Parathyroid adenoma (tissue), 2 donors: ENCODE measurements at regions not wholly inside any gene's neighbourhood (a gene's known extent, or its start where the extent isn't known, plus 50 kb on each side); places are given as distances from the start of the nearest gene placed in this dataset.

Source experiments
- H2AFZ ChIP-seq: fragments of 300-600 bp; sonication (generic); one replicate; pipeline ENCODE4 v1.7.0; 2017; ENCODE audit warnings: antibody characterized with exemption, mild to moderate bottlenecking
- H3K27ac ChIP-seq: fragments of 300-600 bp; sonication (generic); one replicate; pipeline ENCODE4 v1.7.0; 2017
- H3K27me3 ChIP-seq: fragments of 300-600 bp; sonication (generic); one replicate; pipeline ENCODE4 v1.7.0; 2017; ENCODE audit warnings: low read length; ENCODE audit not compliant: control insufficient read depth, insufficient read depth
- H3K36me3 ChIP-seq: fragments of 300-600 bp; sonication (generic); one replicate; pipeline ENCODE4 v1.7.0; 2017; ENCODE audit warnings: low read length; ENCODE audit not compliant: control insufficient read depth, insufficient read depth
- H3K4me1 ChIP-seq: fragments of 300-600 bp; sonication (generic); one replicate; pipeline ENCODE4 v1.7.0; 2017; ENCODE audit warnings: control low read depth
- H3K4me2 ChIP-seq: fragments of 300-600 bp; sonication (generic); one replicate; pipeline ENCODE4 v1.7.0; 2017; ENCODE audit warnings: low read length
- H3K4me3 ChIP-seq: fragments of 300-600 bp; sonication (generic); one replicate; pipeline ENCODE4 v1.7.0; 2017; ENCODE audit warnings: low read depth, low read length
- H3K79me2 ChIP-seq: fragments of 300-600 bp; sonication (generic); one replicate; pipeline ENCODE4 v1.7.0; 2017; ENCODE audit warnings: control low read depth
- H3K9ac ChIP-seq: fragments of 300-600 bp; sonication (generic); one replicate; pipeline ENCODE4 v1.7.0; 2017; ENCODE audit warnings: mild to moderate bottlenecking
- H3K9me3 ChIP-seq: fragments of 300-600 bp; sonication (generic); one replicate; pipeline ENCODE4 v1.7.0; 2017; ENCODE audit warnings: low read length; ENCODE audit not compliant: control insufficient read depth
- CTCF ChIP-seq: fragments of 300-600 bp; sonication (generic); IDR thresholded peaks from one replicate; pipeline ENCODE4 v1.7.0; 2017; ENCODE audit warnings: antibody characterized with exemption, mild to moderate bottlenecking
- donor health status: primary hyperparathyroidism.

DNA sequence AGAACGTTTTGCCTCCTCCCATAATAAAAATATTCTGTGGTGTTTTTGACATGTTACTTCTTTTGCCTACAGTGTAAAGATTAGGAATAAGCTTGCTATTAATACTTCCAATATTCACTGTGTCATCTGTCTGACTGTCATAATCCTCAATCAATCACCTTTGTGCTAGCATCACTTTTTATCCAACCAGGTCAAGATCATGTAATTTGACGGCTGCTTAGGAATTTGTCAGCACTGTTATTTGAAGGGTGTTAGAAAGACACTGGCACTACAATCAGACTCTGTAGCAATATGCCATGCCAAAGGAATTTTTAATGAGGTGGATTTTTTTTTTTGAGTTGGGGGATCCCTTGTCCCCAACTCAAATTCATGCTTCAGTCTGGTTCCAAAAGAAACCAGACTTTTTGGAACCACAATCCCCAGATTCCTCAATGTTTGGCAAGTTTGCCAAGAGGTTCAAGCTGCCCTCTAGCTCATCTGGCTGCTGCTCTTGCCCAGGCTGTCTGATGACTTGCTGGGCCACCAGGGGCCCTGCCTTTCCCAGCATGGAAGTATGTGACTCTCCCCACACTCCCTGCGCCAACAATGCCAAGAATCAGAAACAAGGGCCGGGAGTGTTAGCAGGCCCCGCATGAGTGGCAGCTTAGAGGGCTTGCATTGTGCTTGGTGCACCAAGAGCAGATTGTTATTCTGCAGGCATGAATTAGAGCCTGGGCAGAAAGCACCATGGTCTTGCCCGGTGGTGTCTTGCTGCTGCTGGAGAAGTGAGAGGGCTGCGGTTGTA, 58.6 kb upstream of the TSC22D2 start:
- H3K4me3 ChIP-seq: no peak overlapping the region
- H3K27ac ChIP-seq: no peak overlapping the region
- no peak for TF ChIP-seq CTCF

DNA sequence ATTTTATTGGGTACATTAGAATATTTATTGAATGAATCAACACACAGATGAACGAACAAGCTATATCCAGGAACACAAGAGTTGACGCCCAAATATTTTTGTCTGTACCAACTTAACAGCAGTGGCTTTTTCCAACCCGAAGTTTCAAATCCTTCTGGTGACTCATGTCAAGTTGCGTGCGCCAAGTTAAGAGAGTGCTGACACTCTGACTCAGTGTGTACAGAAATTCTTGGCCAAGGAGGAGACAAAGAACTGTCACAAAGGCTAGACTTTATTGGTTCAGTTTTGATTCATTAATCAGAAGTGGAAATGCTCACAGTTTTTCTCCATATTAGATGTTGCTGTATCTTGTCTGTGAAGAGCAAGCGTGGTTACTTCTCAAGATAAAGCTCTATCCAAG, 59.6 kb upstream of the TSC22D2 start:
- H3K27ac ChIP-seq: no peak overlapping the region
- peaks cover 22% of the 10 kb centered on the region for H3K4me1 ChIP-seq
- no peaks in the 10 kb centered on the region for H3K79me2 ChIP-seq
- no peak for TF ChIP-seq CTCF
- H3K4me2 ChIP-seq: no peak overlapping the region
- no peaks in the 10 kb centered on the region for H3K9me3 ChIP-seq
- H2AFZ ChIP-seq: peak overlapping the region; percentile 34
- H3K9ac ChIP-seq: no peak overlapping the region
- H3K27me3 ChIP-seq: no peaks in the 10 kb centered on the region
- H3K36me3 ChIP-seq: no peaks in the 10 kb centered on the region
- H3K4me3 ChIP-seq: no peak overlapping the region

More for the DNA sequence above, 58.6 kb upstream of the TSC22D2 start:
- Histone ChIP-seq H3K4me2 (no peak overlapping the region), H3K9me3 (no peaks in the 10 kb centered on the region), H3K79me2 (no peaks in the 10 kb centered on the region), H3K4me1 (peaks cover 22% of the 10 kb centered on the region), H3K27me3 (no peaks in the 10 kb centered on the region), H2AFZ (no peak overlapping the region), H3K36me3 (no peaks in the 10 kb centered on the region), H3K9ac (no peak overlapping the region)

GRCh38 chr3:150346981-150347863, 60.9 kb upstream of the TSC22D2 start:
- no peaks in the 10 kb centered on the region for H3K27me3 ChIP-seq
- H3K9me3 ChIP-seq: no peaks in the 10 kb centered on the region
- H3K27ac ChIP-seq: peak overlapping the region; percentile 74
- peaks cover 22% of the 10 kb centered on the region for H3K4me1 ChIP-seq
- no peak overlapping the region for H3K9ac ChIP-seq
- H3K4me2 ChIP-seq: no peak overlapping the region
- TF ChIP-seq CTCF: no peak
- H3K36me3 ChIP-seq: no peaks in the 10 kb centered on the region
- H2AFZ ChIP-seq: peak overlapping the region; percentile 80
- no peak overlapping the region for H3K4me3 ChIP-seq
- no peaks in the 10 kb centered on the region for H3K79me2 ChIP-seq

DNA sequence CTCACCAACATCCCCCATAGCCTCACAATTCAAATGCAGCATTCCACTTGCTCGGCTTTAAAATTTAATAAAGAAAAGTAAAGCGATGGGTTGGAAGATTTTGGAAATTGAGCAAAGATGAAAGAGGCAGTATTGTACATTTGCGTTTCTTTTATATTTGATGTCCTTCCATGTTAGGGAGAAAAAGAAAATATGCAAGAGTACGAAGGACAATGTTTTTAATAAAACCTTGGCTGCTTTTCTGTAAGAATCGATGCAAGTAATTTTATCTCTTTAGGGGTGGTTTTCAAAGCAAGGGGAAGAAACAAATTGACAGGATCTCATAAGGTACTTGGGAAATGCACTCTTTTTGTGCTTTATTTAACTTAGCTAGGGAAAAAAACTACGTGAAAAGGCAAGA, 61.8 kb upstream of the TSC22D2 start:
- Histone ChIP-seq H3K4me3 (no peak overlapping the region), H3K27ac (peak overlapping the region; percentile 74), H2AFZ (peak overlapping the region; percentile 80), H3K79me2 (no peaks in the 10 kb centered on the region), H3K9ac (no peak overlapping the region), H3K27me3 (no peaks in the 10 kb centered on the region), H3K36me3 (no peaks in the 10 kb centered on the region), H3K4me1 (peaks cover 22% of the 10 kb centered on the region), H3K4me2 (no peak overlapping the region), H3K9me3 (no peaks in the 10 kb centered on the region)
- TF ChIP-seq CTCF: no peak
